Stomach (tissue), 4 donors: ENCODE measurements at regions not wholly inside any gene's neighbourhood (a gene's known extent, or its start where the extent isn't known, plus 50 kb on each side); places are given as distances from the start of the nearest gene placed in this dataset.

ENCODE experiments used
- CTCF ChIP-seq, 7 experiments: fragments of 450-650 bp in 4 of 7; fragments of 200-600 bp in 3 of 7; sonication (generic) in 3 of 7; IDR thresholded peaks; one replicate each; pipeline ENCODE4 v1.5.1; 2016 to 2019; ENCODE audit warnings: antibody characterized with exemption in 7 of 7, control low read depth in 2 of 7, mild to moderate bottlenecking in 1 of 7
- EP300 ChIP-seq: sonication (generic); formaldehyde crosslinking; IDR thresholded peaks from one replicate; pipeline ENCODE4 v1.6.1; 2017; ENCODE audit warnings: antibody characterized with exemption
- POLR2A ChIP-seq, 4 donors: fragments of 450-650 bp; IDR thresholded peaks; one replicate each; pipeline ENCODE4 v1.6.1; 2016; ENCODE audit warnings: antibody characterized with exemption in 4 of 4, control low read depth in 2 of 4, mild to moderate bottlenecking in 1 of 4, moderate library complexity in 1 of 4

- TF ChIP-seq CTCF (IDR thresholded peaks at IDR 0.05) (no peak), EP300 (no peak), POLR2A (IDR thresholded peaks at IDR 0.05) (no peak)
Measured at GRCh38 chr1:81225789-81226602, 574.7 kb upstream of the ADGRL2 start.
